HuH-7.5 (cell line): ENCODE measurements at regions not wholly inside any gene's neighbourhood (a gene's known extent, or its start where the extent isn't known, plus 50 kb on each side); places are given as distances from the start of the nearest gene placed in this dataset.

Experiments
- DNase-seq: peaks from one replicate; pipeline ENCODE4 v3.0.0; 2011; ENCODE audit warnings: low spot score

- DNase-seq, result no peak
Observed at GRCh38 chr5:133707629-133708028, 95.3 kb upstream of the FSTL4 start.

- no peak for DNase-seq
Observed at GRCh38 chr5:133706506-133707430, 94.4 kb upstream of the FSTL4 start.

GRCh38 chr5:133705331-133705730 lies 93.0 kb upstream of the FSTL4 start:
- no peak for DNase-seq

- no peak for DNase-seq
Observed at GRCh38 chr5:133704411-133704810, 92.1 kb upstream of the FSTL4 start.

- DNase-seq, result no peak
Observed at GRCh38 chr5:133703935-133704334, 91.6 kb upstream of the FSTL4 start.

- DNase-seq, result no peak
Observed at GRCh38 chr5:133702791-133703770, 90.7 kb upstream of the FSTL4 start.

GRCh38 chr5:133701871-133702270 lies 89.5 kb upstream of the FSTL4 start:
- no peak for DNase-seq

- DNase-seq, result no peak
Observed at GRCh38 chr5:133700251-133700650, 87.9 kb upstream of the FSTL4 start.

- no peak for DNase-seq
Observed at GRCh38 chr5:133698646-133699526, 86.5 kb upstream of the FSTL4 start.

- no peak for DNase-seq
Observed at GRCh38 chr5:133698259-133698554, 85.9 kb upstream of the FSTL4 start.

- no peak for DNase-seq
Observed at GRCh38 chr5:133697536-133698258, 85.4 kb upstream of the FSTL4 start.

- no peak for DNase-seq
Observed at GRCh38 chr5:133696782-133697507, 84.6 kb upstream of the FSTL4 start.

- no peak for DNase-seq
Observed at GRCh38 chr5:133696006-133696584, 83.8 kb upstream of the FSTL4 start.

GRCh38 chr5:133694181-133694831 lies 82.0 kb upstream of the FSTL4 start:
- no peak for DNase-seq

GRCh38 chr5:133691448-133691847 lies 79.1 kb upstream of the FSTL4 start:
- DNase-seq, result no peak

- DNase-seq, result no peak
Observed at GRCh38 chr5:133690746-133691145, 78.4 kb upstream of the FSTL4 start.

GRCh38 chr5:133688391-133688790 lies 76.0 kb upstream of the FSTL4 start:
- no peak for DNase-seq

GRCh38 chr5:133687212-133688061 lies 75.1 kb upstream of the FSTL4 start:
- DNase-seq, result no peak

- DNase-seq, result no peak
Observed at GRCh38 chr5:133686566-133686965, 74.2 kb upstream of the FSTL4 start.
